ENCODE measurements at regions not wholly inside any gene's neighbourhood (a gene's known extent, or its start where the extent isn't known, plus 50 kb on each side); places are given as distances from the start of the nearest gene placed in this dataset.
A peak's percentile ranks its signal among the peaks of the same experiment; 100 is the strongest.

GRCh38 chr13:31048521-31048920, 113.2 kb downstream of the HSPH1 start:
- Histone ChIP-seq H3K27ac (no peak overlapping the region), H3K36me3 (no peaks in the 10 kb centered on the region), H3K4me1 (peaks cover 0 to 24% (median 4%) of the 10 kb centered on the region in 4 donors), H3K9me3 (no peaks in the 10 kb centered on the region), H3K4me3 (no peak overlapping the region), H3K27me3 (no peaks in the 10 kb centered on the region)
- no peak for TF ChIP-seq POLR2A (IDR thresholded peaks at IDR 0.05)
- TF ChIP-seq, protein P1, sequence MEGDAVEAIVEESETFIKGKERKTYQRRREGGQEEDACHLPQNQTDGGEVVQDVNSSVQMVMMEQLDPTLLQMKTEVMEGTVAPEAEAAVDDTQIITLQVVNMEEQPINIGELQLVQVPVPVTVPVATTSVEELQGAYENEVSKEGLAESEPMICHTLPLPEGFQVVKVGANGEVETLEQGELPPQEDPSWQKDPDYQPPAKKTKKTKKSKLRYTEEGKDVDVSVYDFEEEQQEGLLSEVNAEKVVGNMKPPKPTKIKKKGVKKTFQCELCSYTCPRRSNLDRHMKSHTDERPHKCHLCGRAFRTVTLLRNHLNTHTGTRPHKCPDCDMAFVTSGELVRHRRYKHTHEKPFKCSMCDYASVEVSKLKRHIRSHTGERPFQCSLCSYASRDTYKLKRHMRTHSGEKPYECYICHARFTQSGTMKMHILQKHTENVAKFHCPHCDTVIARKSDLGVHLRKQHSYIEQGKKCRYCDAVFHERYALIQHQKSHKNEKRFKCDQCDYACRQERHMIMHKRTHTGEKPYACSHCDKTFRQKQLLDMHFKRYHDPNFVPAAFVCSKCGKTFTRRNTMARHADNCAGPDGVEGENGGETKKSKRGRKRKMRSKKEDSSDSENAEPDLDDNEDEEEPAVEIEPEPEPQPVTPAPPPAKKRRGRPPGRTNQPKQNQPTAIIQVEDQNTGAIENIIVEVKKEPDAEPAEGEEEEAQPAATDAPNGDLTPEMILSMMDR (IDR thresholded peaks at IDR 0.05), result no peak
- peak in 1 of 3 donors; percentile 4 for DNase-seq

DNA sequence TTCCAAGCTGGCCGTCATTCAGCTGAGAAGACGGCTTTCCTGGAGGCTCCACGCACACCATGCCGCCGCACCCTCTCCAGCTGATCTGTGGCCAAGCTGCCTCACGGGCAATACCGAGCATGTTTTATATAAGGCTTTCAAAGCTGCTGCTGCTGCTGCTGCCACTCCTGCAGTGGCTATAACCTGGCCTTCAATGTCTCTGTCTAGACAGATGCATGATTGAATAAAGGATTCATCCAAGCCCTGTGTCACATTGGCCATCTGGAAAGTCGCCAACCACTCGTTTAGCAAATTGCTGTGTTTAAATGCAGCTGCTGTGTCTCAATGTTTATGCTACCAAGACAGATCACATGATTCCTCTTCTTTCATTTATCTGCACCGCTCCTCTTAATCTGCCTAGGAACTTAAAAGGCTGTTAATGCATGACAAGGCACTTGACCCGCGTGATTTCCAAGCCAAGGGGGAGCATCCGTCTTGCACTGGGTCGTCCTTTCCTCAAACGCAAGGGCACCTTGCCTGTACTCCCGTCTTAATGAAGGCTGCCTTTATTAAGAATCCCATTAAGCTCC, 114.3 kb downstream of the TEX26 start:
- Histone ChIP-seq H3K27me3 (no peaks in the 10 kb centered on the region), H3K4me3 (no peak overlapping the region), H3K27ac (peak overlapping the region in 3 of 4 donors; percentile 68 to 90 (median 80)), H3K9me3 (no peaks in the 10 kb centered on the region), H3K36me3 (no peaks in the 10 kb centered on the region), H3K4me1 (peaks cover 0 to 24% (median 4%) of the 10 kb centered on the region in 4 donors)
- no peak for TF ChIP-seq POLR2A (IDR thresholded peaks at IDR 0.05)
- TF ChIP-seq, protein P1 (IDR thresholded peaks at IDR 0.05), result no peak
- peak in 2 of 3 donors; percentile 56 to 64 for DNase-seq

- DNase-seq, result peak in 2 of 3 donors; percentile 83 to 90
- no peak overlapping the region for H3K4me3 ChIP-seq
- H3K27ac ChIP-seq, result peak overlapping the region in 3 of 4 donors; percentile 68 to 90 (median 80)
These were observed 113.0 kb downstream of the TEX26 start for GRCh38 chr13:31045286-31046081.

DNA sequence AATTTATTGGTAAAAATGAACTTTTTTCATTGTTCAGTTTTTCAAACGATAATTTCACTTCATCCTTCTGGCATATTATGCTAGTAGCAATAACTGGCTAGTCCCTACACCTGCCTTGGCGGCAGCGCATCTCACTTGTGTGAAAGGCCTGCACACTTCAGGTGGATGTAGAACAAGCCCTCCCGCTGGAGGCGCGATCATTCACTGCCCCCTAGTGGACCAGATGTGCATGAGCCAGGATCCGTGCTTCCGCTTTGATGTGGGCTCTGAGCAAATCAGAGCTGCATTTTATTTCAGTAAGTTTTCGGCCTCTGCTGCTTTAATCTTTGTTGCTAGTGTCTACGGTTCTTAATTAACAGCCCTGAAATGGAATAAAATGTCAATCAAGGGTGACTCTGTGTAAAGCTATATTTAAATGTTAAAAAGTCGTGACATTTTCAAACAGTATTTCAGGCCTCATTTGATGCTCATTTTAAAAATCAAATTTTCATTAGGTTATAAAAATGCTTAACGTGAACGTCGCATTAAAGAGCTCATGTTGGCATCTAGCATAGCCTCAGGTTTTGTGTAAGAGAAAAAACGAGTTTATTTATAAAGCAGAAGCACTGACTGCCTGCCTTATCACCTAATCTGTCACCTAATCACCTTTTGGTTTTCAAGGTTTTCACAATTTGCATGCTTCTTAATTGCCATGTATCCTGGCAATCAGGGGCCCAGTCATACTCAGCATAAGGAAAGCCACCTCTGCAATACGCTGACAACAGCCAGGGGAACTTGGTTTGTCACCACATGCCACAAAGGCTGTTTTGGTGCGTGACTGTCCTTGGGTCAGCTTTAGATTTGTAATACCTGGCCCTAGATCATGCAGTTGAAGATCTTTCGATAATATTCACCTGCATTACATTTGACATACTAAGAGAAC, 112.2 kb downstream of the TEX26 start:
- TF ChIP-seq POLR2A (IDR thresholded peaks at IDR 0.05), result no peak
- TF ChIP-seq, protein P1 (IDR thresholded peaks at IDR 0.05), result peak; percentile 82 to 97 (median 90)
- peak overlapping the region in 3 of 4 donors; percentile 68 to 90 (median 80) for H3K27ac ChIP-seq
- peak; percentile 65 to 91 (median 83) for DNase-seq

More at GRCh38 chr13:31045286-31046081, 113.0 kb downstream of the TEX26 start:
- TF ChIP-seq, protein P1 (IDR thresholded peaks at IDR 0.05), result no peak
- TF ChIP-seq POLR2A (IDR thresholded peaks at IDR 0.05), result peak in 1 of 2 donors; percentile 50
- Histone ChIP-seq H3K36me3 (no peaks in the 10 kb centered on the region), H3K9me3 (no peaks in the 10 kb centered on the region), H3K27me3 (no peaks in the 10 kb centered on the region), H3K4me1 (peaks cover 0 to 24% (median 4%) of the 10 kb centered on the region in 4 donors)

GRCh38 chr13:31043957-31044356, 111.5 kb downstream of the TEX26 start:
- Histone ChIP-seq H3K36me3 (no peaks in the 10 kb centered on the region), H3K27me3 (no peaks in the 10 kb centered on the region), H3K4me3 (no peak overlapping the region), H3K9me3 (no peaks in the 10 kb centered on the region), H3K4me1 (peaks cover 0 to 24% (median 8%) of the 10 kb centered on the region in 4 donors), H3K27ac (no peak overlapping the region)
- TF ChIP-seq, protein P1 (IDR thresholded peaks at IDR 0.05), result no peak
- no peak for TF ChIP-seq POLR2A (IDR thresholded peaks at IDR 0.05)
- DNase-seq, result peak in 1 of 3 donors; percentile 42

More for the DNA sequence above, 112.2 kb downstream of the TEX26 start:
- H3K27me3 ChIP-seq, result no peaks in the 10 kb centered on the region
- no peaks in the 10 kb centered on the region for H3K9me3 ChIP-seq
- no peaks in the 10 kb centered on the region for H3K36me3 ChIP-seq
- peaks cover 0 to 24% (median 6%) of the 10 kb centered on the region in 4 donors for H3K4me1 ChIP-seq
- H3K4me3 ChIP-seq, result no peak overlapping the region
